ENCODE measurements at regions not wholly inside any gene's neighbourhood (a gene's known extent, or its start where the extent isn't known, plus 50 kb on each side); places are given as distances from the start of the nearest gene placed in this dataset.

DNA sequence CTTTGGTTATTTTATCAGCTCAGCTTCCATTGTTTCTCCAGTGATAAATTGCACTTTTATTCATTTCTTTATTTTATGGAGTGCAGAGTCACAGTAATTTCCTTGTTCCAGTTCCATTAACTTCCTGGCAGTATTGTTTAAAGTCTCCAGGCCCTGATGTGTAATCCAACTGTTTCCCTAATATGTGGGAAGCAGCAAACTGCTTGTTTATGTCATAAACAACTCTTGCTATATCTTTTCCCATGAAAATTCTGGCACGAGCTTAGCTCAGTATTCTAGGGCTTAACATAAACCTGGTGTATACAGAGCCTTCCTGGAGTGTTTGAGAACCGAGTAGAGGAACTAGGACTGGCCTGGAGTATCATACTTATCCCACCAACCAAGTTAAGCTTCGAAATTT, 83.5 kb upstream of the ARGLU1 start:
- no peaks in the 10 kb centered on the region for H3K9me2 ChIP-seq (replicated peaks; ENCODE audit: low read length)
- H3K79me2 ChIP-seq (ENCODE audit: low read length), result no peaks in the 10 kb centered on the region
- POLR2A ChIA-PET (ENCODE audit: unreplicated experiment), result no interaction called here
- no TSS peak for BruUV-seq (replicated peaks)
- H3K36me3 ChIP-seq (ENCODE audit: low read depth, low read length), result no peaks in the 10 kb centered on the region
- H3K27ac ChIP-seq (ENCODE audit: low read length), result no peak overlapping the region
- no peaks in the 10 kb centered on the region for H3F3A ChIP-seq (ENCODE audit: low read length, unreplicated experiment)
- H4K20me1 ChIP-seq (ENCODE audit: low read length), result no peaks in the 10 kb centered on the region
- TF ChIP-seq, protein P1, sequence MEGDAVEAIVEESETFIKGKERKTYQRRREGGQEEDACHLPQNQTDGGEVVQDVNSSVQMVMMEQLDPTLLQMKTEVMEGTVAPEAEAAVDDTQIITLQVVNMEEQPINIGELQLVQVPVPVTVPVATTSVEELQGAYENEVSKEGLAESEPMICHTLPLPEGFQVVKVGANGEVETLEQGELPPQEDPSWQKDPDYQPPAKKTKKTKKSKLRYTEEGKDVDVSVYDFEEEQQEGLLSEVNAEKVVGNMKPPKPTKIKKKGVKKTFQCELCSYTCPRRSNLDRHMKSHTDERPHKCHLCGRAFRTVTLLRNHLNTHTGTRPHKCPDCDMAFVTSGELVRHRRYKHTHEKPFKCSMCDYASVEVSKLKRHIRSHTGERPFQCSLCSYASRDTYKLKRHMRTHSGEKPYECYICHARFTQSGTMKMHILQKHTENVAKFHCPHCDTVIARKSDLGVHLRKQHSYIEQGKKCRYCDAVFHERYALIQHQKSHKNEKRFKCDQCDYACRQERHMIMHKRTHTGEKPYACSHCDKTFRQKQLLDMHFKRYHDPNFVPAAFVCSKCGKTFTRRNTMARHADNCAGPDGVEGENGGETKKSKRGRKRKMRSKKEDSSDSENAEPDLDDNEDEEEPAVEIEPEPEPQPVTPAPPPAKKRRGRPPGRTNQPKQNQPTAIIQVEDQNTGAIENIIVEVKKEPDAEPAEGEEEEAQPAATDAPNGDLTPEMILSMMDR (conservative IDR thresholded peaks at IDR 0.05; ENCODE audit: low read depth, low read length), result no peak
- TF ChIP-seq EZH2 (IDR thresholded peaks at IDR 0.05; ENCODE audit: low read length, unreplicated experiment) (no peak), EZH2phosphoT487 (IDR thresholded peaks at IDR 0.05; ENCODE audit: borderline replicate concordance, low read length) (no peak)
- H3K9me3 ChIP-seq (ENCODE audit: low read length), result no peaks in the 10 kb centered on the region
- ATAC-seq, result no peak
- no peak for DNase-seq
- H3K4me2 ChIP-seq (ENCODE audit: low read length), result no peak overlapping the region
- CTCF ChIA-PET, result no interaction called here
- H3K27me3 ChIP-seq (ENCODE audit: low read length), result peaks cover 5% of the 10 kb centered on the region; the same call in 1 of the 2 replicates
- no peak overlapping the region for H3K4me3 ChIP-seq (ENCODE audit: low read length)
- H2AFZ ChIP-seq (ENCODE audit: low read length), result no peak overlapping the region
- no peaks in the 10 kb centered on the region for H3K4me1 ChIP-seq (ENCODE audit: insufficient read depth, low read length)
- no peak overlapping the region for H3K9ac ChIP-seq (ENCODE audit: low read length)
- intact Hi-C loops (cut with micrococcal nuclease), result no loop called here

DNA sequence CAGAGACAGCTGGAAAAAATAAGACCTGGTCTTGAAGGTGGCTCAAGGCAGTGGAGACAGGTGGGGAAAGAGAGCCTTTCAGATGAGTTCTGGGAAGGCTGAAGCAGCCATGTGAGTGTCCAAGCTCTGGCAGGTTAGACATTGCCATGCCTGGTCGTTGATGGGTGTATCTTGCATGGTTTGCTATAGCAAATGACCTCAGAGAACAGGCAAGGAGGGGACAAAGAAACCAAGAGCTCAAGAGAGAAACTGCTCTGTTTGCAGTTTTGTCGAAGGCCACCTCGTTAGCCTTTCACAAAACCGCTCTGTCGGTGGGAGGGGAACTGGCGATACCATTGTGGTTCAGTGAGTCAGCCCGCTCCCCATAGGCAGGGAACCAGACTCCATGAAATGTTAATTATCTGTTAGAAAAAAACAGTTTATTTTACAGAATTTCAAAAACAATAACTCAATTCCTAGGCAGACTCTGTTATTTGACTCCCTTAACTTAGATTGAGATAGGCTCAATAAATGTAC, 82.8 kb upstream of the ARGLU1 start:
- TF ChIP-seq EZH2 (IDR thresholded peaks at IDR 0.05; ENCODE audit: low read length, unreplicated experiment) (no peak), EZH2phosphoT487 (IDR thresholded peaks at IDR 0.05; ENCODE audit: borderline replicate concordance, low read length) (no peak)
- TF ChIP-seq, protein P1 (conservative IDR thresholded peaks at IDR 0.05; ENCODE audit: low read depth, low read length), result no peak
- Histone ChIP-seq H3K9me2 (replicated peaks; ENCODE audit: low read length) (no peaks in the 10 kb centered on the region), H3K9me3 (ENCODE audit: low read length) (no peaks in the 10 kb centered on the region), H3K4me3 (ENCODE audit: low read length) (no peak overlapping the region), H3K9ac (ENCODE audit: low read length) (no peak overlapping the region), H3K27me3 (ENCODE audit: low read length) (peaks cover 12% of the 10 kb centered on the region; the same call in 1 of the 2 replicates), H4K20me1 (ENCODE audit: low read length) (no peaks in the 10 kb centered on the region), H3F3A (ENCODE audit: low read length, unreplicated experiment) (no peaks in the 10 kb centered on the region), H3K27ac (ENCODE audit: low read length) (no peak overlapping the region), H3K4me1 (ENCODE audit: insufficient read depth, low read length) (no peaks in the 10 kb centered on the region), H2AFZ (ENCODE audit: low read length) (no peak overlapping the region), H3K79me2 (ENCODE audit: low read length) (no peaks in the 10 kb centered on the region), H3K36me3 (ENCODE audit: low read depth, low read length) (no peaks in the 10 kb centered on the region), H3K4me2 (ENCODE audit: low read length) (no peak overlapping the region)
- ATAC-seq (no peak), DNase-seq (no peak)
- ChIA-PET POLR2A (ENCODE audit: unreplicated experiment) (no interaction called here), CTCF (no interaction called here)
- intact Hi-C loops (cut with micrococcal nuclease), result no loop called here
- no TSS peak for BruUV-seq (replicated peaks)

DNA sequence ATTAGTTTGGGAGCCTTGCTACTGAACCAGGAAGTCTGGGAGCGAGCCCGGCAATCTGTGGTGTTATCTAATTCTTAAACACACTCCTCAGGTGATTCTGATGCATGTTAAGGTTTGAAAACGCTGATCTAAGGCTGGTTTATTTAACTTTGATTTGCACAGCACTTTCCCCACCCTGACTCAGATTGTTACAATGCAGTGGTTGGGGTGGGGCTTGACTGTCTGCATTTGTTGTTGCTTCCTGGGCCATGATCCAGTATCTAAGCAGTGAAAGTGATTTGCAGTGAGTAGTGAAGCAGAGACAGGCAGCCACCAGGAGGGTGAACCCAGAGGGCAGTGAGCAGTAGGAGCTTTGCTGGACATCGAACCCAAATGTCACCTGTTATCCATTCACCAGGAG, 81.6 kb upstream of the ARGLU1 start:
- no peak for TF ChIP-seq EZH2phosphoT487 (IDR thresholded peaks at IDR 0.05; ENCODE audit: borderline replicate concordance, low read length)
- no peak for TF ChIP-seq EZH2 (IDR thresholded peaks at IDR 0.05; ENCODE audit: low read length, unreplicated experiment)
- TF ChIP-seq, protein P1 (conservative IDR thresholded peaks at IDR 0.05; ENCODE audit: low read depth, low read length), result no peak
- no peaks in the 10 kb centered on the region for H3K9me2 ChIP-seq (replicated peaks; ENCODE audit: low read length)
- no peaks in the 10 kb centered on the region for H4K20me1 ChIP-seq (ENCODE audit: low read length)
- no peaks in the 10 kb centered on the region for H3K9me3 ChIP-seq (ENCODE audit: low read length)
- no peaks in the 10 kb centered on the region for H3F3A ChIP-seq (ENCODE audit: low read length, unreplicated experiment)
- no peak overlapping the region for H3K4me3 ChIP-seq (ENCODE audit: low read length)
- DNase-seq, result peak; percentile 27
- H2AFZ ChIP-seq (ENCODE audit: low read length), result no peak overlapping the region
- CTCF ChIA-PET, result no interaction called here
- no peak overlapping the region for H3K4me2 ChIP-seq (ENCODE audit: low read length)
- no peaks in the 10 kb centered on the region for H3K79me2 ChIP-seq (ENCODE audit: low read length)
- intact Hi-C loops (cut with micrococcal nuclease), result no loop called here
- H3K9ac ChIP-seq (ENCODE audit: low read length), result no peak overlapping the region
- no peaks in the 10 kb centered on the region for H3K4me1 ChIP-seq (ENCODE audit: insufficient read depth, low read length)
- peaks cover 13% of the 10 kb centered on the region for H3K27me3 ChIP-seq (ENCODE audit: low read length)
- no peaks in the 10 kb centered on the region for H3K36me3 ChIP-seq (ENCODE audit: low read depth, low read length)
- peak; percentile 68 for ATAC-seq
- no TSS peak for BruUV-seq (replicated peaks)
- no peak overlapping the region for H3K27ac ChIP-seq (ENCODE audit: low read length)
- POLR2A ChIA-PET (ENCODE audit: unreplicated experiment), result no interaction called here

Measured in PC-3 (cell line).